ENCODE measurements at regions not wholly inside any gene's neighbourhood (a gene's known extent, or its start where the extent isn't known, plus 50 kb on each side); places are given as distances from the start of the nearest gene placed in this dataset.

DNA sequence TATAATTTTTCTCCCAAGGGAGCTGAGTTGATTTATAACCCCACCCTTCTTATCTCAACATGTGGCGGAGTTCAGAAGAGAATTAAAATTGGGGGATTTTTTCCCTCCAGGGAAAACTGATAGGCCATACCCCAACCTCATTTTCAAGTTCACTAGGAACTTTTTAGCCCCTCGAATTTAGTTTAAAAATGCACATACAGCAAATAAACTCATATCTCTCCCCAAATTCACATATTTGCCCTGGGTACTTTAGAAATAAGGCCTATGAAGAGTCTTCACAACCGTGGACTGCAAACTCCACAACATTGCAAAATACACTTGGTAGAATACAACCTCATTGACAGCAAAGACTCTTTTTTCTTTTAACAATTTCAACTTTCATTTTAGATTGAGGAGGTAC lies 206.7 kb upstream of the LEF1 start:
- H3K4me3 ChIP-seq (ENCODE audit: low read length), result no peak overlapping the region
- no peak for DNase-seq (ENCODE audit: low read depth)
- TF ChIP-seq, protein P1, sequence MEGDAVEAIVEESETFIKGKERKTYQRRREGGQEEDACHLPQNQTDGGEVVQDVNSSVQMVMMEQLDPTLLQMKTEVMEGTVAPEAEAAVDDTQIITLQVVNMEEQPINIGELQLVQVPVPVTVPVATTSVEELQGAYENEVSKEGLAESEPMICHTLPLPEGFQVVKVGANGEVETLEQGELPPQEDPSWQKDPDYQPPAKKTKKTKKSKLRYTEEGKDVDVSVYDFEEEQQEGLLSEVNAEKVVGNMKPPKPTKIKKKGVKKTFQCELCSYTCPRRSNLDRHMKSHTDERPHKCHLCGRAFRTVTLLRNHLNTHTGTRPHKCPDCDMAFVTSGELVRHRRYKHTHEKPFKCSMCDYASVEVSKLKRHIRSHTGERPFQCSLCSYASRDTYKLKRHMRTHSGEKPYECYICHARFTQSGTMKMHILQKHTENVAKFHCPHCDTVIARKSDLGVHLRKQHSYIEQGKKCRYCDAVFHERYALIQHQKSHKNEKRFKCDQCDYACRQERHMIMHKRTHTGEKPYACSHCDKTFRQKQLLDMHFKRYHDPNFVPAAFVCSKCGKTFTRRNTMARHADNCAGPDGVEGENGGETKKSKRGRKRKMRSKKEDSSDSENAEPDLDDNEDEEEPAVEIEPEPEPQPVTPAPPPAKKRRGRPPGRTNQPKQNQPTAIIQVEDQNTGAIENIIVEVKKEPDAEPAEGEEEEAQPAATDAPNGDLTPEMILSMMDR (conservative IDR thresholded peaks at IDR 0.05; ENCODE audit: low read depth, low read length), result no peak

DNA sequence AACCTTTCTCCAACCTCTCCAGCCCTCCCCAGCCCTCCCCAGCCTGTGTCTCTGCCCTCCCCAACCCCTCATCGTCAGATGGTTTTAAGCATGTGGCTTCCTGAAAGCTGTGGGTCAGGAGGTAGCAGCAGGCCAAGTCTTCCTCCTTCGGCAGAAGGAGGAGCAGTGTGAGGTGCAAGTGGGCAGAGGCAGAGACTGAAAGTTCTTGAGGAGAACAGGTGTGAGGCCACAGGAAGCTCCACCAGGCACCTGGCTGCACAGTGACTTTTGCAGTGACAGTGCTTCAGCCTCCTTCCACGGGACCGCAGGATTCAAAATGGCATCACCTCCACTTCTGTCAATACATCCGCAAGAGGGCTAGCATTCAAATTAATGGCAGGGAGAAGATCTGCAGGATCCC lies 203.9 kb upstream of the LEF1 start:
- TF ChIP-seq, protein P1 (conservative IDR thresholded peaks at IDR 0.05; ENCODE audit: low read depth, low read length), result no peak
- DNase-seq (ENCODE audit: low read depth), result no peak
- no peak overlapping the region for H3K4me3 ChIP-seq (ENCODE audit: low read length)

DNA sequence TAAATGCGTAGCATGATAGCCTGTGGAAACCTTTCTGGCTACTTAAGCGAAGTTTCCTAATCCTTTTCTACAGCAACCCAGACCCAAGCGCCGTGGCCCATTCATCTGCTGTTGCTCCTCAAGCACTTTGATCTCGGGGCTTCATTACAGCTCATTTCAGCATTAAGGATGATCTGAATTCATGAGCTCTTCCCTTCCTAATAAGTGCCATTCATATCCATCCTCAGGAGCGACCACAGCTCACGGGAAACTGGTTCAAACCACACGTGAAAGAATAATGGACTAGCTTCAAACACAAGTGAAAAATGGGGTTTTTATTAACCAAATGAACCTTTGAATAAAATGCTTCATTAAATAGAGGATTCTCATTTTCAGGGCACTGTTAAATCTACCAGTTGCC lies 202.6 kb upstream of the LEF1 start:
- TF ChIP-seq, protein P1 (conservative IDR thresholded peaks at IDR 0.05; ENCODE audit: low read depth, low read length), result no peak
- no peak for DNase-seq (ENCODE audit: low read depth)
- no peak overlapping the region for H3K4me3 ChIP-seq (ENCODE audit: low read length)

DNA sequence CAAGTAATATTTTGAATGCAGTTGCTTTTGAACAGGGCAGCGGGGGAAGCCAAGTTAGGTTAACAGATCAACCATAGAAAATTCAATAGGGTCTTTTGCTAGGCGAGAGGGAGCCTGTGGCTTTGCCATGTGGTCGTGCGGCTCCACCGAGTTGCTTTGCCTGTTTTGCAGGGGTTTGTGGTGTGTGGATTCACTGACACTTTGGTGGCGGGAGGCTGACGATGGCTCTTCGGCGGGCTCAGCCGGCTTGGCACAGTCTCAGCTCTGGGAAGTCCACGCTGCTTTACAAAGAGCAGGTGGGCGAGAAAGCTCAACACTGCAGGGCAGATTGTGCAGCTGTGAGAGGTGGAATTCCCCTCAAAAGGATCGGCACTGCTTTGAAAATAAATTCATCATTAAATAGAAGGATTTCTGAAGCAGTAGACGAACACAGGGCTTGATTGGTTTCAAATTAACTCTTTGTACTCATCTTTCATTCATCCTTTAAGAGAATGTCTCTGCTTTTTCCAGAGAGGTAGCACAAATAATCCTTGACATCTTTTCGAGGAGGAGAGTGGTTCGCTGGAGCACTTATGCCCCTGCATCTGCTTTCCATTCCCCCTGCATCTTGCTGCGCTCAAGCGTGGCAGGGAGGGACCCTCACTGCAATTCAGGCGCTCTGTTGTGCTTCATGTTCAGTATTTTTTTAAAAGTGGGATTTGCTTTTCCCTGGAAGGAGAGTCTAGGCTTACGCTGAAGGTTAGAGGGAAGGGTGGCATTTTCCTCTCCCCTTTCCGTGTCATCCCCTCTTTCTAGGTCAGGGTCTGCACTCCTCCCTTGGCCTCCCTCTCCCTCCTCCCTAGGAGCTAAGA lies 201.8 kb upstream of the LEF1 start:
- no peak overlapping the region for H3K4me3 ChIP-seq (ENCODE audit: low read length)
- no peak for DNase-seq (ENCODE audit: low read depth)
- TF ChIP-seq, protein P1 (conservative IDR thresholded peaks at IDR 0.05; ENCODE audit: low read depth, low read length), result no peak

DNA sequence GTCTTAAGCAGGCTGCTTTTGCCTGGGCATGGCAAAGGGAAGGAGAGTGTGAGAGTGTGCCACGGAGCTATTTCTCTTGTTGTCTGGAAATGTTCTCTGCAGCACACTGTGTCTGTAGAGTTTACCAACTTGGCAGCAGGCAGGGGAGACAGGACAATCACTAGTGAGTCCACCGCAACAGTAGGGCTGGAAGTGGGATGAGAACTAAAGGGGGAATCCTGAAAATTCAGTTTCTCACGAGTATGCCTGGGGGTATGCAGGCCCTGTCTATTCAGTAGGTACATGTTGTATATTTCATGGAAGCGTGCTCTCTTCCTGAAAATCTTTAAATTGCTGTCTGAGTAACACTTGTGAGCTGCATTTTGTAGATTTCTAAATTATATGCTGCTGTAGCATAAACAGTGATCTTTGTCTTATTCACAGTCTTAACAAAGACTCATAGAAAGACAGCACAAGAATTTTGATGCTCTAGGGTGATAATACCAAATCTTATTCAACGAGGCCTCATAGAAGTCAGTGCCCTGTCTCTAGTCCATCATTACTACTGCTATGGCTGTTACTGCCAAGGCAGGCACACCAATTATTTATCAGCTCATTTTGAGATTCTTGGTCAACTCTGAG lies 200.4 kb upstream of the LEF1 start:
- H3K4me3 ChIP-seq (ENCODE audit: low read length), result no peak overlapping the region
- TF ChIP-seq, protein P1 (conservative IDR thresholded peaks at IDR 0.05; ENCODE audit: low read depth, low read length), result no peak
- DNase-seq (ENCODE audit: low read depth), result no peak

DNA sequence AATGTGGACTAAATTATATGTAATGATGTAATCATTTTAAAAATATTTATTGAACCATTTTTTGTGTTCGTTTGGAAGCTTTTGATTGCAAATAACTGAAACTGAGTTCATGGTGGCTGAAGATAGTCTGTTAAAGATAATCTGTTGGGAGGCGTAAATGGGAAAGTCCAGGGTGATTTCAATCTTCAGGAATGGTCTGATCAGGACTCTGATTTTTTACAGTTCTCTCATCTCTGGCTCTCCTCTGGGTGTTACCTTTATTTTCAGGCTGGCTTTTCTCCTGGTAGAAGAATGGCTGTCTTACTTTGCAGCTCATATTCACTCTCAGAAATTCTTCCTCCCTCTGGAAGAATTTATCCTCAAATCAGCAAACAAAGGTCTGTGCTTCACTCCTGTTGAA lies 199.0 kb upstream of the LEF1 start:
- H3K4me3 ChIP-seq (ENCODE audit: low read length), result no peak overlapping the region
- TF ChIP-seq, protein P1 (conservative IDR thresholded peaks at IDR 0.05; ENCODE audit: low read depth, low read length), result no peak
- DNase-seq (ENCODE audit: low read depth), result no peak

DNA sequence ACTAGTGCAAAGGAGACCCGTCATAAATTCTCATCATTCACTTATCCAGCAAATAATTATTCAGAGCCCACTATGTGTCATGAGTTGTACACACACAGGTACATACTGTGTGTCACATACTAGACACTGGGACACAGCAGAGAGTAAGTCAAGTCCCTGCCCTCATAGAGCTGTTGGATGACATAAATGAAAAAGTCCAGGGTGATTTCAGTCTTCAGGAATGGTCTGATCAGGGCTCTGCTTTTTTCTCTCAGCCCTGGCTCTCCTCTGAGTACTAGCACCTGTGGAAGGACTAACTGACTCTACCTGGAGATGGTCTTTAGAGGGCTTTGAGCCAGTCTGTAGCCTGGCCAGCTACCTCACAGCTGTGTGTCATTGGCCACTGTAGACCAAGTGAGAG lies 198.0 kb upstream of the LEF1 start:
- DNase-seq (ENCODE audit: low read depth), result no peak
- no peak overlapping the region for H3K4me3 ChIP-seq (ENCODE audit: low read length)
- TF ChIP-seq, protein P1 (conservative IDR thresholded peaks at IDR 0.05; ENCODE audit: low read depth, low read length), result no peak
